ENCODE measurements at regions not wholly inside any gene's neighbourhood (a gene's known extent, or its start where the extent isn't known, plus 50 kb on each side); places are given as distances from the start of the nearest gene placed in this dataset.

GRCh38 chr3:171935261-171936123, 92.3 kb downstream of the TMEM212 start:
- Histone ChIP-seq H3K27ac (ENCODE audit: low read depth in 1 of 2, low read length in 2 of 2) (no peak overlapping the region), H3K4me3 (ENCODE audit: low read depth in 1 of 3, low read length in 3 of 3) (no peak overlapping the region), H3K4me1 (ENCODE audit: control insufficient read depth in 4 of 4, insufficient read depth in 4 of 4, low read length in 3 of 4) (no peaks in the 10 kb centered on the region), H3K27me3 (ENCODE audit: control insufficient read depth in 4 of 4, insufficient read depth in 4 of 4, low read length in 3 of 4) (no peaks in the 10 kb centered on the region), H3K9ac (ENCODE audit: low read depth in 1 of 2, low read length in 2 of 2) (no peak overlapping the region), H3K36me3 (ENCODE audit: control insufficient read depth in 4 of 4, insufficient read depth in 3 of 4, low read depth in 1 of 4, low read length in 3 of 4) (no peaks in the 10 kb centered on the region), H3K9me3 (ENCODE audit: control insufficient read depth in 4 of 4, low read length in 3 of 4) (no peaks in the 10 kb centered on the region)
- TF ChIP-seq TAF1 (conservative IDR thresholded peaks at IDR 0.05) (no peak), YY1 (IDR thresholded peaks at IDR 0.05) (no peak), CTCF (IDR thresholded peaks at IDR 0.05; ENCODE audit: low read depth, low read length, missing input control) (no peak), MAX (IDR thresholded peaks at IDR 0.05) (no peak), FOXA2 (IDR thresholded peaks at IDR 0.05) (no peak), FOXA1 (IDR thresholded peaks at IDR 0.05) (no peak), HNF4G (IDR thresholded peaks at IDR 0.05) (no peak), NR2F2 (IDR thresholded peaks at IDR 0.05) (no peak), REST (IDR thresholded peaks at IDR 0.05) (no peak), RAD21 (IDR thresholded peaks at IDR 0.05) (no peak), RXRA (IDR thresholded peaks at IDR 0.05) (no peak), HNF4A (conservative IDR thresholded peaks at IDR 0.05) (no peak), EGR1 (IDR thresholded peaks at IDR 0.05; ENCODE audit: low read depth in 2 of 2) (no peak), SP1 (IDR thresholded peaks at IDR 0.05) (no peak), ATF3 (IDR thresholded peaks at IDR 0.05) (no peak), JUND (IDR thresholded peaks at IDR 0.05) (no peak), GABPA (IDR thresholded peaks at IDR 0.05 in 1 of 2, conservative IDR thresholded peaks at IDR 0.05 in 1 of 2) (no peak), ZBTB33 (IDR thresholded peaks at IDR 0.05) (no peak)
- WGBS: 78% methylated on average over 7 of the region's 7 CpGs
- DNase-seq (ENCODE audit: low spot score): no peak
